HepG2 (cell line): ENCODE measurements at regions not wholly inside any gene's neighbourhood (a gene's known extent, or its start where the extent isn't known, plus 50 kb on each side); places are given as distances from the start of the nearest gene placed in this dataset.

ENCODE experiments used
- BRCA1 ChIP-seq: sonication (generic); formaldehyde crosslinking; IDR thresholded peaks from 2 replicates; pipeline ENCODE4 v1.4.0; 2020; ENCODE audit warnings: missing genetic modification reagents
- EP300 ChIP-seq, 3 experiments: sonication (generic) in 1 of 3; formaldehyde crosslinking in 1 of 3; IDR thresholded peaks; 2 replicates each; pipeline versions ENCODE4 v1.5.1 to v1.6.1; 2011 to 2020; ENCODE audit warnings: low read depth in 2 of 3, low read length in 2 of 3, borderline replicate concordance in 1 of 3, improper control_type of control experiment in 1 of 3, mild to moderate bottlenecking in 1 of 3, missing genetic modification reagents in 1 of 3, moderate library complexity in 1 of 3
- HDAC2 ChIP-seq: sonication (generic); formaldehyde crosslinking; IDR thresholded peaks from 2 replicates; pipeline ENCODE4 v1.4.0; 2020; ENCODE audit warnings: missing genetic modification reagents
- KDM3A ChIP-seq: IDR thresholded peaks from 2 replicates; pipeline ENCODE4 v1.6.1; 2018; ENCODE audit warnings: low read depth, missing compliant biosample characterization
- KLF16 ChIP-seq, 2 experiments: sonication (generic) in 1 of 2; formaldehyde crosslinking in 1 of 2; IDR thresholded peaks; 2 replicates each; pipeline versions ENCODE4 v1.6.1 to v1.8.0; 2016 to 2023; ENCODE audit warnings: missing genetic modification reagents in 2 of 2, missing compliant biosample characterization in 1 of 2
- MAX ChIP-seq: IDR thresholded peaks from 2 replicates; pipeline ENCODE4 v1.6.1; 2012; ENCODE audit warnings: inconsistent platforms
- PHF21A ChIP-seq: sonication (generic); formaldehyde crosslinking; IDR thresholded peaks from 2 replicates; pipeline ENCODE4 v1.5.0; 2020; ENCODE audit warnings: mild to moderate bottlenecking, missing genetic modification reagents
- SIX4 ChIP-seq: sonication (generic); formaldehyde crosslinking; IDR thresholded peaks from 2 replicates; pipeline ENCODE4 v1.4.0; 2020; ENCODE audit warnings: missing genetic modification reagents
- SMAD3 ChIP-seq: sonication (generic); formaldehyde crosslinking; IDR thresholded peaks from 2 replicates; pipeline ENCODE4 v1.4.0; 2020; ENCODE audit warnings: missing genetic modification reagents
- TEAD3 ChIP-seq: optimal IDR thresholded peaks from 2 replicates; pipeline ENCODE3; 2016; ENCODE audit warnings: borderline replicate concordance
- ZNF609 ChIP-seq: sonication (generic); formaldehyde crosslinking; IDR thresholded peaks from 2 replicates; pipeline ENCODE4 v1.4.0; 2020; ENCODE audit warnings: mild to moderate bottlenecking, missing genetic modification reagents, borderline replicate concordance
- ZNF737 ChIP-seq: sonication (generic); formaldehyde crosslinking; IDR thresholded peaks from 2 replicates; pipeline ENCODE4 v1.5.0; 2020; ENCODE audit warnings: missing genetic modification reagents, mild to moderate bottlenecking, borderline replicate concordance
- TF ChIP-seq, protein P1 (sequence below): sonication (generic); formaldehyde crosslinking; IDR thresholded peaks from 2 replicates; pipeline ENCODE4 v1.4.0; 2020; ENCODE audit warnings: missing genetic modification reagents
- TF ChIP-seq, protein P2 (sequence below): IDR thresholded peaks from 2 replicates; pipeline ENCODE4 v1.6.1; 2012; ENCODE audit warnings: low read depth, low read length, improper control_type of control experiment
- TF ChIP-seq, protein P3 (sequence below), 2 experiments: fragments of 450-650 bp in 1 of 2; sonication (generic) in 1 of 2; formaldehyde crosslinking; IDR thresholded peaks; 2 replicates each; pipeline versions ENCODE4 v1.5.0 to v1.8.0; 2020 to 2022; ENCODE audit warnings: mild to moderate bottlenecking in 1 of 2, missing genetic modification reagents in 1 of 2
- TF ChIP-seq, protein P4 (sequence below): IDR thresholded peaks from 2 replicates; pipeline ENCODE4 v1.6.1; 2016; ENCODE audit warnings: mild to moderate bottlenecking

DNA sequence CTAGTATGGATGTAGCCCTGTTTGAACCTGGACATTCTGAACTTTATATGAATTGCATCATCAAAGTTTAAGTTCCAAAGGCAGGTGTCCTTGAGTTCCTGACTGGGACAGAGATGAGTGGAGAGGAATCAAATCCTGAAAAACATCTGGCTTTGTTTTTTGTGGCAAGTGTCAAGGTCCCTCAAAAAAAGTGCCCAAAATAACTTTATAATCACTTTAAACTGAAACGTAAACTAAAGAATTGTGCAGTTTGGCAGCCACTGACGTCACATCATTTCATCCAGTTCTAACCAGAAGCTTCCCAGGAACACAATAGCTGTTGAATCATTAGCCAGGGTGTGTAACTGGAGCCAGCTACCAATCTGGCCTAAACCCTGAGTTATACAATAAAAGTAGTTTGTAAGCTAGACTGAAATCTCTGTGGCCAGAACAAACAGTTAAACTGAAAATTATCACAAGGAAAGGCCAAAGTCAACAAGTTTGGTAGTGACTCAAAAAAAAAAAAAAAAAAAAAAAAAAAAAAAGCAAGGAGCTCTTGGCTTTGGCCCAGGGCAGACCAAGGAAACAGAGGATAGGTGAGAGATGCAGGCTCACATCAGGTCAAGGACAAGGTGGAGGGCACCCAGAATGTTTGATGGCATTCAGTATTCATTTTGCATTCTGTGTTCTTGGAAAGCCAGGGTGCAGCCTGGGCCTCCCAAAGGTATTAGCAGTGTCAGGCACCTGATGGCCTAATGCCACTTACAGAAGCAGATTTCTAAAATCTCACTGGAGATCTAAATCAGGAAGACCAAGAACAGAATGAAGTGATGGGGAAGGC, 74.3 kb downstream of the TNFSF18 start (continued):
- TF ChIP-seq, protein P1, sequence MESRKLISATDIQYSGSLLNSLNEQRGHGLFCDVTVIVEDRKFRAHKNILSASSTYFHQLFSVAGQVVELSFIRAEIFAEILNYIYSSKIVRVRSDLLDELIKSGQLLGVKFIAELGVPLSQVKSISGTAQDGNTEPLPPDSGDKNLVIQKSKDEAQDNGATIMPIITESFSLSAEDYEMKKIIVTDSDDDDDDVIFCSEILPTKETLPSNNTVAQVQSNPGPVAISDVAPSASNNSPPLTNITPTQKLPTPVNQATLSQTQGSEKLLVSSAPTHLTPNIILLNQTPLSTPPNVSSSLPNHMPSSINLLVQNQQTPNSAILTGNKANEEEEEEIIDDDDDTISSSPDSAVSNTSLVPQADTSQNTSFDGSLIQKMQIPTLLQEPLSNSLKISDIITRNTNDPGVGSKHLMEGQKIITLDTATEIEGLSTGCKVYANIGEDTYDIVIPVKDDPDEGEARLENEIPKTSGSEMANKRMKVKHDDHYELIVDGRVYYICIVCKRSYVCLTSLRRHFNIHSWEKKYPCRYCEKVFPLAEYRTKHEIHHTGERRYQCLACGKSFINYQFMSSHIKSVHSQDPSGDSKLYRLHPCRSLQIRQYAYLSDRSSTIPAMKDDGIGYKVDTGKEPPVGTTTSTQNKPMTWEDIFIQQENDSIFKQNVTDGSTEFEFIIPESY (CRISPR knock-in tag): no peak
- TF ChIP-seq, protein P2, sequence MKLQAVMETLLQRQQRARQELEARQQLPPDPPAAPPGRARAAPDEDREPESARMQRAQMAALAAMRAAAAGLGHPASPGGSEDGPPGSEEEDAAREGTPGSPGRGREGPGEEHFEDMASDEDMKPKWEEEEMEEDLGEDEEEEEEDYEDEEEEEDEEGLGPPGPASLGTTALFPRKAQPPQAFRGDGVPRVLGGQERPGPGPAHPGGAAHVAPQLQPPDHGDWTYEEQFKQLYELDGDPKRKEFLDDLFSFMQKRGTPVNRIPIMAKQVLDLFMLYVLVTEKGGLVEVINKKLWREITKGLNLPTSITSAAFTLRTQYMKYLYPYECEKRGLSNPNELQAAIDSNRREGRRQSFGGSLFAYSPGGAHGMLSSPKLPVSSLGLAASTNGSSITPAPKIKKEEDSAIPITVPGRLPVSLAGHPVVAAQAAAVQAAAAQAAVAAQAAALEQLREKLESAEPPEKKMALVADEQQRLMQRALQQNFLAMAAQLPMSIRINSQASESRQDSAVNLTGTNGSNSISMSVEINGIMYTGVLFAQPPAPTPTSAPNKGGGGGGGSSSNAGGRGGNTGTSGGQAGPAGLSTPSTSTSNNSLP: peak; percentile 67; the same call in 1 of the 2 replicates
- TF ChIP-seq, protein P3, sequence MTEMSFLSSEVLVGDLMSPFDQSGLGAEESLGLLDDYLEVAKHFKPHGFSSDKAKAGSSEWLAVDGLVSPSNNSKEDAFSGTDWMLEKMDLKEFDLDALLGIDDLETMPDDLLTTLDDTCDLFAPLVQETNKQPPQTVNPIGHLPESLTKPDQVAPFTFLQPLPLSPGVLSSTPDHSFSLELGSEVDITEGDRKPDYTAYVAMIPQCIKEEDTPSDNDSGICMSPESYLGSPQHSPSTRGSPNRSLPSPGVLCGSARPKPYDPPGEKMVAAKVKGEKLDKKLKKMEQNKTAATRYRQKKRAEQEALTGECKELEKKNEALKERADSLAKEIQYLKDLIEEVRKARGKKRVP (CRISPR knock-in tag; IDR thresholded peaks at IDR 0.05): peak; percentile 60 to 92; a peak in 3 of 4 replicates
- TF ChIP-seq KDM3A (CRISPR knock-in tag): 0 out of 2 replicates have a peak, but pooled peaks have one; percentile 31
- TF ChIP-seq SIX4 (CRISPR knock-in tag): peak; percentile 77
- no peak for TF ChIP-seq MAX
- TF ChIP-seq PHF21A (CRISPR knock-in tag): peak; percentile 68
- no peak for TF ChIP-seq ZNF737 (CRISPR knock-in tag)
- peak; percentile 54; the same call in 1 of the 2 replicates for TF ChIP-seq ZNF609 (CRISPR knock-in tag)
- 0 out of 4 replicates have a peak, but pooled peaks of 1 of the 2 experiments have one; percentile 22 for TF ChIP-seq KLF16 (CRISPR knock-in tag; IDR thresholded peaks at IDR 0.05)
- TF ChIP-seq, protein P4, sequence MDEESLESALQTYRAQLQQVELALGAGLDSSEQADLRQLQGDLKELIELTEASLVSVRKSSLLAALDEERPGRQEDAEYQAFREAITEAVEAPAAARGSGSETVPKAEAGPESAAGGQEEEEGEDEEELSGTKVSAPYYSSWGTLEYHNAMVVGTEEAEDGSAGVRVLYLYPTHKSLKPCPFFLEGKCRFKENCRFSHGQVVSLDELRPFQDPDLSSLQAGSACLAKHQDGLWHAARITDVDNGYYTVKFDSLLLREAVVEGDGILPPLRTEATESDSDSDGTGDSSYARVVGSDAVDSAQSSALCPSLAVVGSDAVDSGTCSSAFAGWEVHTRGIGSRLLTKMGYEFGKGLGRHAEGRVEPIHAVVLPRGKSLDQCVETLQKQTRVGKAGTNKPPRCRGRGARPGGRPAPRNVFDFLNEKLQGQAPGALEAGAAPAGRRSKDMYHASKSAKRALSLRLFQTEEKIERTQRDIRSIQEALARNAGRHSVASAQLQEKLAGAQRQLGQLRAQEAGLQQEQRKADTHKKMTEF (CRISPR knock-in tag): 0 out of 2 replicates have a peak, but pooled peaks have one; percentile 50
- TF ChIP-seq SMAD3 (CRISPR knock-in tag): peak; percentile 45; the same call in 1 of the 2 replicates
- TF ChIP-seq EP300 (IDR thresholded peaks at IDR 0.05; ENCODE audit: low read depth in 2 of 2, low read length in 2 of 2): peak in 1 of 2 experiments; percentile 40; a peak in 1 of 4 replicates
- TF ChIP-seq EP300 (CRISPR knock-in tag; IDR thresholded peaks at IDR 0.05; ENCODE audit: borderline replicate concordance): no peak; the same call in 1 of the 2 replicates
- TF ChIP-seq BRCA1 (CRISPR knock-in tag): no peak
- TF ChIP-seq TEAD3 (CRISPR knock-in tag): peak; percentile 23
- TF ChIP-seq HDAC2 (CRISPR knock-in tag): peak; percentile 34; the same call in 1 of the 2 replicates
